Muscle layer of colon (tissue), 2 donors: ENCODE measurements at regions not wholly inside any gene's neighbourhood (a gene's known extent, or its start where the extent isn't known, plus 50 kb on each side); places are given as distances from the start of the nearest gene placed in this dataset.

Experiments
- H3K27ac ChIP-seq: one replicate; pipeline ENCODE4 v1.7.0; 2013; ENCODE audit warnings: low read depth, mild to moderate bottlenecking, low read length, moderate library complexity
- H3K27me3 ChIP-seq, 2 donors: one replicate each; pipeline ENCODE4 v1.7.0; 2013; ENCODE audit warnings: low read length in 2 of 2, mild to moderate bottlenecking in 2 of 2; ENCODE audit not compliant: insufficient read depth in 2 of 2, control insufficient read depth in 1 of 2
- H3K36me3 ChIP-seq: one replicate; pipeline ENCODE4 v1.7.0; 2013; ENCODE audit warnings: mild to moderate bottlenecking, low read length; ENCODE audit not compliant: insufficient read depth
- H3K4me1 ChIP-seq: one replicate; pipeline ENCODE4 v1.7.0; 2013; ENCODE audit warnings: mild to moderate bottlenecking, low read length; ENCODE audit not compliant: insufficient read depth
- H3K4me3 ChIP-seq, 2 donors: one replicate each; pipeline ENCODE4 v1.7.0; 2013; ENCODE audit warnings: low read length in 2 of 2, low read depth in 1 of 2, mild to moderate bottlenecking in 1 of 2, moderate library complexity in 1 of 2
- H3K9ac ChIP-seq: one replicate; pipeline ENCODE4 v1.7.0; 2013; ENCODE audit warnings: low read length
- H3K9me3 ChIP-seq: one replicate; pipeline ENCODE4 v1.7.0; 2013; ENCODE audit warnings: mild to moderate bottlenecking, low read length
- donor health status: abdominal sarcoma.
- donor health status: Adenocarcinoma of cecum.

- Histone ChIP-seq H3K27me3 (no peaks in the 10 kb centered on the region), H3K4me1 (no peaks in the 10 kb centered on the region), H3K4me3 (no peak overlapping the region), H3K27ac (no peak overlapping the region), H3K9me3 (no peaks in the 10 kb centered on the region), H3K36me3 (peaks cover 46% of the 10 kb centered on the region), H3K9ac (no peak overlapping the region)
These were observed 132.8 kb downstream of the CRYBB2 start for GRCh38 chr22:25352294-25352680.

GRCh38 chr22:25353516-25354445 is 134.3 kb downstream of the CRYBB2 start:
- Histone ChIP-seq H3K36me3 (peaks cover 56% of the 10 kb centered on the region), H3K9me3 (no peaks in the 10 kb centered on the region), H3K9ac (no peak overlapping the region)

GRCh38 chr22:25354456-25354855 is 135.0 kb downstream of the CRYBB2 start:
- Histone ChIP-seq H3K9me3 (no peaks in the 10 kb centered on the region), H3K9ac (no peak overlapping the region), H3K36me3 (peaks cover 59% of the 10 kb centered on the region), H3K27me3 (no peaks in the 10 kb centered on the region), H3K4me3 (no peak overlapping the region), H3K4me1 (no peaks in the 10 kb centered on the region), H3K27ac (no peak overlapping the region)

More at GRCh38 chr22:25353516-25354445, 134.3 kb downstream of the CRYBB2 start:
- Histone ChIP-seq H3K27ac (no peak overlapping the region), H3K4me3 (no peak overlapping the region), H3K4me1 (no peaks in the 10 kb centered on the region), H3K27me3 (no peaks in the 10 kb centered on the region)

- Histone ChIP-seq H3K4me3 (no peak overlapping the region), H3K36me3 (peaks cover 55% of the 10 kb centered on the region), H3K27me3 (no peaks in the 10 kb centered on the region), H3K9me3 (no peaks in the 10 kb centered on the region), H3K9ac (no peak overlapping the region), H3K4me1 (peaks cover under 1% of the 10 kb centered on the region), H3K27ac (no peak overlapping the region)
These were observed 137.7 kb downstream of the CRYBB2 start for GRCh38 chr22:25357132-25357455.

- Histone ChIP-seq H3K36me3 (peaks cover 49% of the 10 kb centered on the region), H3K9ac (no peak overlapping the region), H3K4me1 (peaks cover 8% of the 10 kb centered on the region), H3K9me3 (no peaks in the 10 kb centered on the region), H3K4me3 (no peak overlapping the region), H3K27ac (no peak overlapping the region), H3K27me3 (no peaks in the 10 kb centered on the region)
These were observed 138.4 kb downstream of the CRYBB2 start for GRCh38 chr22:25357606-25358420.

- peaks cover 42% of the 10 kb centered on the region for H3K36me3 ChIP-seq
- no peaks in the 10 kb centered on the region for H3K27me3 ChIP-seq
- no peaks in the 10 kb centered on the region for H3K9me3 ChIP-seq
- no peak overlapping the region for H3K27ac ChIP-seq
- no peak overlapping the region for H3K9ac ChIP-seq
- H3K4me1 ChIP-seq, result peaks cover 8% of the 10 kb centered on the region
- no peak overlapping the region for H3K4me3 ChIP-seq
These were observed 139.2 kb downstream of the CRYBB2 start for GRCh38 chr22:25358421-25359170.

GRCh38 chr22:25359601-25360261 is 140.3 kb downstream of the CRYBB2 start:
- Histone ChIP-seq H3K9me3 (no peaks in the 10 kb centered on the region), H3K4me3 (no peak overlapping the region), H3K36me3 (peaks cover 31% of the 10 kb centered on the region), H3K4me1 (peaks cover 8% of the 10 kb centered on the region), H3K9ac (no peak overlapping the region), H3K27me3 (no peaks in the 10 kb centered on the region), H3K27ac (no peak overlapping the region)

GRCh38 chr22:25360411-25360810 is 141.0 kb downstream of the CRYBB2 start:
- Histone ChIP-seq H3K4me3 (no peak overlapping the region), H3K9me3 (no peaks in the 10 kb centered on the region), H3K27me3 (no peaks in the 10 kb centered on the region), H3K27ac (no peak overlapping the region), H3K4me1 (peaks cover 8% of the 10 kb centered on the region), H3K9ac (no peak overlapping the region), H3K36me3 (peaks cover 31% of the 10 kb centered on the region)

- no peak overlapping the region for H3K27ac ChIP-seq
- no peak overlapping the region for H3K9ac ChIP-seq
- no peaks in the 10 kb centered on the region for H3K9me3 ChIP-seq
- no peaks in the 10 kb centered on the region for H3K27me3 ChIP-seq
- no peak overlapping the region for H3K4me3 ChIP-seq
- H3K36me3 ChIP-seq, result peaks cover 28% of the 10 kb centered on the region
- H3K4me1 ChIP-seq, result peaks cover 8% of the 10 kb centered on the region
These were observed 141.6 kb downstream of the CRYBB2 start for GRCh38 chr22:25360891-25361645.

- H3K4me1 ChIP-seq, result peaks cover 8% of the 10 kb centered on the region
- peaks cover 22% of the 10 kb centered on the region for H3K36me3 ChIP-seq
- H3K9me3 ChIP-seq, result no peaks in the 10 kb centered on the region
- H3K4me3 ChIP-seq, result no peak overlapping the region
- H3K27ac ChIP-seq, result no peak overlapping the region
- no peak overlapping the region for H3K9ac ChIP-seq
- no peaks in the 10 kb centered on the region for H3K27me3 ChIP-seq
These were observed 142.4 kb downstream of the CRYBB2 start for GRCh38 chr22:25361899-25362214.
